ENCODE measurements at regions not wholly inside any gene's neighbourhood (a gene's known extent, or its start where the extent isn't known, plus 50 kb on each side); places are given as distances from the start of the nearest gene placed in this dataset.

DNA sequence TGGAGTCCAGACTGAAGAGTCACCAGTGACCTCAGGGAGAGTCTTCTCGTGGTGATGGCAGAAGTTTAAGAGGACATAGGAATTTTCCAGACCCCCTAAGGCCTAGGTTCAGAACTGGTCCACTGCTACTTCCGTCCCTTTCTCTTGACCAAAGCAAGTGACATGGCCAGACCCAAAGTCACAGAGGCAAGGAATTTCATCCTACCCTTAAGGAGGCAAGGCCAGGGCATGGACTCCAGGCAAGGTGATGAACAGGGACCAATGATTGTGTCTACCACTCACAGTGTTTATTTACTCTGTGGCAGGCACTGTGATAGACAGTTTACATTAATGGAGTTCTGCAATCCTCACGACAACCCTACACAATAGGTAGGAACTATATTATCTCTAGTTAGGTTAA is 265.1 kb downstream of the GLI2 start:
- no peak for TF ChIP-seq EZH2 (IDR thresholded peaks at IDR 0.05; ENCODE audit: low read depth)
- TF ChIP-seq CTCF (conservative IDR thresholded peaks at IDR 0.05), result no peak
- Histone ChIP-seq H3K9me2 (ENCODE audit: insufficient read depth) (no peaks in the 10 kb centered on the region), H3K27ac (no peak overlapping the region), H3K79me2 (ENCODE audit: low read depth) (no peaks in the 10 kb centered on the region), H3K4me3 (no peak overlapping the region), H3K9me3 (ENCODE audit: insufficient read depth, low read depth) (no peaks in the 10 kb centered on the region), H4K20me1 (ENCODE audit: insufficient read depth) (no peaks in the 10 kb centered on the region), H3K4me2 (no peak overlapping the region), H3K4me1 (replicated peaks; ENCODE audit: insufficient read depth) (no peaks in the 10 kb centered on the region), H3F3A (ENCODE audit: insufficient read depth, low read depth) (no peaks in the 10 kb centered on the region), H3K27me3 (ENCODE audit: insufficient read depth, low read depth) (peaks cover 30% of the 10 kb centered on the region), H2AFZ (no peak overlapping the region), H3K36me3 (ENCODE audit: low read depth) (no peaks in the 10 kb centered on the region)
- no TSS peak for BruUV-seq (replicated peaks)
- ChIA-PET POLR2A (ENCODE audit: unreplicated experiment) (no interaction called here), CTCF (no interaction called here)
- DNase-seq, result no peak
- intact Hi-C loops (cut with micrococcal nuclease; ENCODE audit: unreplicated experiment), result no loop called here

DNA sequence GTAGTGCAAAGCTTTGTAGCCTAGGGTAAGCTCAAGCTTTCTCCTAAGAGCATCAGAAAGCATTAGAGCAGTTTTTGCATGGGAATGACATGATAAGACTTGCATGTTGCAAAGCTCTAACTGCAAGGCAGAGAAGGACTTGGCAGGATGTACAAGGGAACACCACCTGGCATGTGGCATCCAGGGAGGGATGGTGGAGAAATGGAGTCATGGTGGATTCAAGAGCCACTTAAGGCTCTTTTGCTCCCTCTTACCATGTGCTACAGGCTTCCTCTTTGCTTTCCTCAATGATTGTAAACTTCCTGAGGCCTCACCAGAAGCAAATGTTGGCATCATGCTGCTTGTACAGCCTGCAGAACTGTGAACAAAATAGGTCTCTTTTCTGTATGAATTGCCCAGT is 266.0 kb downstream of the GLI2 start:
- POLR2A ChIA-PET (ENCODE audit: unreplicated experiment), result no interaction called here
- Histone ChIP-seq H3K36me3 (ENCODE audit: low read depth) (no peaks in the 10 kb centered on the region), H3K4me3 (no peak overlapping the region), H3K27ac (no peak overlapping the region), H3K9me3 (ENCODE audit: insufficient read depth, low read depth) (no peaks in the 10 kb centered on the region), H3K27me3 (ENCODE audit: insufficient read depth, low read depth) (peaks cover 22% of the 10 kb centered on the region), H3K4me1 (replicated peaks; ENCODE audit: insufficient read depth) (peaks cover 5% of the 10 kb centered on the region; the same call in 1 of the 2 replicates), H3F3A (ENCODE audit: insufficient read depth, low read depth) (no peaks in the 10 kb centered on the region), H3K79me2 (ENCODE audit: low read depth) (no peaks in the 10 kb centered on the region), H2AFZ (no peak overlapping the region), H3K9me2 (ENCODE audit: insufficient read depth) (no peaks in the 10 kb centered on the region), H3K4me2 (no peak overlapping the region), H4K20me1 (ENCODE audit: insufficient read depth) (no peaks in the 10 kb centered on the region)
- no TSS peak for BruUV-seq (replicated peaks)
- no peak for DNase-seq
- CTCF ChIA-PET, result interaction anchor here (0.6 kb wide), 1 partner anchor 259 kb away, joined by 4 read pairs; no protein-coding TSS in a partner anchor
- intact Hi-C loops (cut with micrococcal nuclease; ENCODE audit: unreplicated experiment), result no loop called here
- TF ChIP-seq EZH2 (IDR thresholded peaks at IDR 0.05; ENCODE audit: low read depth) (no peak), CTCF (conservative IDR thresholded peaks at IDR 0.05) (no peak)

DNA sequence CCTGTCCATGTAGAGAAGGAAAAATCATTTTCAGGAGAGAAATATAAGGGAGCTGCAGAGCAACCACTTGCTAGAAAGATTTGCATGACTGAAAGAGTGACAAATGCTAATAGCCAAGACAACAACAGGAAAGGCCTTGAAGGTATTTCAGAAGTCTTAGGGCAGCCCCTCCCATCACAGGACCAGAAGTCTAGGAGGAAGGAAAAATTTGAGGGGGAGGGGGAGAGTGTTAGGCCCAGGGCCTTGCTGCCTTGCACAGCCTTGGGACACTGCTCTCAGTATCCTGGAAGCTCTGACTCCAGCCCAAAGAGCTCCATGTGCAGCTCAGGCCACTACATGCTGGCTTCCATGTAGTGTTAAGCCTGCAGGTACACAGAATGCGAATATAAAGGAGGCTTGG is 266.9 kb downstream of the GLI2 start:
- no peak overlapping the region for H3K4me3 ChIP-seq
- no TSS peak for BruUV-seq (replicated peaks)
- H3K4me2 ChIP-seq, result no peak overlapping the region
- no peaks in the 10 kb centered on the region for H3K9me3 ChIP-seq (ENCODE audit: insufficient read depth, low read depth)
- ChIA-PET CTCF (no interaction called here), POLR2A (ENCODE audit: unreplicated experiment) (no interaction called here)
- TF ChIP-seq CTCF (conservative IDR thresholded peaks at IDR 0.05), result no peak
- no peak for TF ChIP-seq EZH2 (IDR thresholded peaks at IDR 0.05; ENCODE audit: low read depth)
- H3K9me2 ChIP-seq (ENCODE audit: insufficient read depth), result no peaks in the 10 kb centered on the region
- peaks cover 14% of the 10 kb centered on the region for H3K27me3 ChIP-seq (ENCODE audit: insufficient read depth, low read depth)
- intact Hi-C loops (cut with micrococcal nuclease; ENCODE audit: unreplicated experiment), result no loop called here
- H3K36me3 ChIP-seq (ENCODE audit: low read depth), result no peaks in the 10 kb centered on the region
- DNase-seq, result no peak
- H3K4me1 ChIP-seq (replicated peaks; ENCODE audit: insufficient read depth), result peaks cover 5% of the 10 kb centered on the region; the same call in 1 of the 2 replicates
- no peak overlapping the region for H3K27ac ChIP-seq
- H3F3A ChIP-seq (ENCODE audit: insufficient read depth, low read depth), result no peaks in the 10 kb centered on the region
- no peaks in the 10 kb centered on the region for H4K20me1 ChIP-seq (ENCODE audit: insufficient read depth)
- no peaks in the 10 kb centered on the region for H3K79me2 ChIP-seq (ENCODE audit: low read depth)
- no peak overlapping the region for H2AFZ ChIP-seq
